OCI-LY3 (cell line): ENCODE measurements at regions not wholly inside any gene's neighbourhood (a gene's known extent, or its start where the extent isn't known, plus 50 kb on each side); places are given as distances from the start of the nearest gene placed in this dataset.

Source experiments
- EZH2phosphoT487 ChIP-seq: fragments of 200-600 bp; shearing (Covaris generic); IDR thresholded peaks from 2 replicates; pipeline ENCODE4 v1.6.1; 2018; ENCODE audit warnings: antibody characterized with exemption, mixed run types, low read depth
- TF ChIP-seq, protein P1 (sequence below): fragments of 200-600, 300-600 bp; sonication (generic); IDR thresholded peaks from 2 replicates; pipeline ENCODE4 v1.5.1; 2014; ENCODE audit warnings: antibody characterized with exemption, low read length, low read depth

DNA sequence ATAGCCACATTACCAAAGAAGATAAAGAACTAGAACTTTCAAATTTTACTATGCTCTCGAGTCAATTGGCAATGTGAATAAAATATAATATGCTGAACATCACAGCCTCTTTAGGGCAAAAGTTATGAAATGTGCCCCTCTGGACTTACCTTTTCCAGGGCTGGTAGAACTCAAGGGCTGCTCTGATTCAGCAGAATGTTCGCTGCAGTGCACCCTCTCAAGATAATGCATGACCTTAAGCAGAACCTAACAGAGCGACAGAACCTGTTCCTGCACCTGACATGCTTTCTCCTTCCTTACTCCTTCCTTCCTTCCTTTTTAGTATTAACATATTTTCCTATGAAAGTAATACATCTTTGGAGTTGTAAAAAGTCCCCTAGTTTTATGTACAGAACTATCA is 65.4 kb upstream of the STXBP5 start:
- TF ChIP-seq, protein P1, sequence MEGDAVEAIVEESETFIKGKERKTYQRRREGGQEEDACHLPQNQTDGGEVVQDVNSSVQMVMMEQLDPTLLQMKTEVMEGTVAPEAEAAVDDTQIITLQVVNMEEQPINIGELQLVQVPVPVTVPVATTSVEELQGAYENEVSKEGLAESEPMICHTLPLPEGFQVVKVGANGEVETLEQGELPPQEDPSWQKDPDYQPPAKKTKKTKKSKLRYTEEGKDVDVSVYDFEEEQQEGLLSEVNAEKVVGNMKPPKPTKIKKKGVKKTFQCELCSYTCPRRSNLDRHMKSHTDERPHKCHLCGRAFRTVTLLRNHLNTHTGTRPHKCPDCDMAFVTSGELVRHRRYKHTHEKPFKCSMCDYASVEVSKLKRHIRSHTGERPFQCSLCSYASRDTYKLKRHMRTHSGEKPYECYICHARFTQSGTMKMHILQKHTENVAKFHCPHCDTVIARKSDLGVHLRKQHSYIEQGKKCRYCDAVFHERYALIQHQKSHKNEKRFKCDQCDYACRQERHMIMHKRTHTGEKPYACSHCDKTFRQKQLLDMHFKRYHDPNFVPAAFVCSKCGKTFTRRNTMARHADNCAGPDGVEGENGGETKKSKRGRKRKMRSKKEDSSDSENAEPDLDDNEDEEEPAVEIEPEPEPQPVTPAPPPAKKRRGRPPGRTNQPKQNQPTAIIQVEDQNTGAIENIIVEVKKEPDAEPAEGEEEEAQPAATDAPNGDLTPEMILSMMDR, result no peak
- TF ChIP-seq EZH2phosphoT487, result no peak
